Ovary (tissue), 7 donors: ENCODE measurements at regions not wholly inside any gene's neighbourhood (a gene's known extent, or its start where the extent isn't known, plus 50 kb on each side); places are given as distances from the start of the nearest gene placed in this dataset.

ENCODE experiments used
- DNase-seq, 5 donors: peaks; one replicate each; pipeline ENCODE4 v3.0.0-alpha.2; 2019 to 2020
- H3K27ac ChIP-seq, 2 donors: fragments of 200-600 bp; one replicate each; pipeline versions ENCODE4 v1.5.1 to v1.8.0; 2019 to 2022
- H3K27me3 ChIP-seq: fragments of 200-600 bp; one replicate; pipeline ENCODE4 v1.8.0; 2022
- H3K36me3 ChIP-seq: fragments of 200-600 bp; sonication (generic); one replicate; pipeline ENCODE4 v1.5.1; 2019
- H3K4me1 ChIP-seq: one replicate; pipeline ENCODE4 v1.8.1; 2013; ENCODE audit warnings: mild to moderate bottlenecking, moderate library complexity; ENCODE audit not compliant: insufficient read depth
- H3K4me3 ChIP-seq: fragments of 200-600 bp; sonication (generic); one replicate; pipeline ENCODE4 v1.5.1; 2017
- H3K9me3 ChIP-seq, 2 donors: fragments of 200-600 bp in 1 of 2; sonication (generic) in 1 of 2; one replicate each; pipeline versions ENCODE4 v1.5.1 to v1.8.1; 2013 to 2019; ENCODE audit warnings: mild to moderate bottlenecking in 1 of 2, moderate library complexity in 1 of 2
- CTCF ChIP-seq, 3 donors: fragments of 450-650 bp in 2 of 3; fragments of 200-600 bp in 1 of 3; IDR thresholded peaks; one replicate each; pipeline versions ENCODE4 v1.5.1 to v1.8.0; 2016 to 2022; ENCODE audit warnings: antibody characterized with exemption in 3 of 3, mild to moderate bottlenecking in 1 of 3
- EP300 ChIP-seq: sonication (generic); formaldehyde crosslinking; IDR thresholded peaks from one replicate; pipeline ENCODE4 v1.6.1; 2017; ENCODE audit warnings: antibody characterized with exemption
- POLR2A ChIP-seq: fragments of 450-650 bp; IDR thresholded peaks from one replicate; pipeline ENCODE4 v1.6.1; 2017; ENCODE audit warnings: antibody characterized with exemption, mild to moderate bottlenecking, moderate library complexity
- WGBS, 3 donors: extraction: QIAGEN DNeasy Blood & Tissue Kit in 1 of 3; methylation state at CpG; one replicate each; pipeline versions ENCODE4 v1.1.5 to v1.1.7; 2013 to 2017; 5-methylcytosine and 5-hydroxymethylcytosine counted together
- intact Hi-C, 4 donors: fragments of 100-400 bp; cut with DNase I; formaldehyde crosslinking; loops; one replicate each; pipeline versions ENCODE4 v1.11.0 to v1.15.1; 2022 to 2023
- donor health status: DM: no; HTN: no; CAD: no; lungs with moderate emphysema.
- donor health status: DM: no; HTN: no; CAD: no.
- donor health status: Bipolar disorder and iron deficiency.
- donor health status: DM: no; HTN: no; CAD: no.
- donor health status: DM: yes; HTN: yes; CAD: no.

GRCh38 chr12:13777374-13777773 is 204.0 kb downstream of the GRIN2B start:
- no peaks in the 10 kb centered on the region for H3K9me3 ChIP-seq
- no peak for TF ChIP-seq CTCF (IDR thresholded peaks at IDR 0.05)
- no peak for TF ChIP-seq POLR2A
- TF ChIP-seq EP300, result no peak
- no peaks in the 10 kb centered on the region for H3K36me3 ChIP-seq
- no peak overlapping the region for H3K4me3 ChIP-seq
- H3K27ac ChIP-seq, result no peak overlapping the region
- 77 to 90% (median 90%) methylated on average over 2 of the region's 2 CpGs for WGBS, 3 donors
- H3K4me1 ChIP-seq, result no peaks in the 10 kb centered on the region
- no peaks in the 10 kb centered on the region for H3K27me3 ChIP-seq
- intact Hi-C loops, result no loop called here
- no peak for DNase-seq

GRCh38 chr12:13772264-13772663 is 209.1 kb downstream of the GRIN2B start:
- DNase-seq, result no peak
- no peaks in the 10 kb centered on the region for H3K27me3 ChIP-seq
- intact Hi-C loops, result no loop called here
- no peaks in the 10 kb centered on the region for H3K9me3 ChIP-seq
- 74 to 77% (median 75%) methylated on average over 3 of the region's 3 CpGs for WGBS, 3 donors
- no peaks in the 10 kb centered on the region for H3K4me1 ChIP-seq
- H3K27ac ChIP-seq, result no peak overlapping the region
- TF ChIP-seq CTCF (IDR thresholded peaks at IDR 0.05), result no peak
- no peak for TF ChIP-seq POLR2A
- no peak for TF ChIP-seq EP300
- no peaks in the 10 kb centered on the region for H3K36me3 ChIP-seq
- no peak overlapping the region for H3K4me3 ChIP-seq

GRCh38 chr12:13770576-13770975 is 210.8 kb downstream of the GRIN2B start:
- Histone ChIP-seq H3K36me3 (no peaks in the 10 kb centered on the region), H3K27ac (no peak overlapping the region), H3K4me1 (no peaks in the 10 kb centered on the region), H3K9me3 (no peaks in the 10 kb centered on the region), H3K27me3 (no peaks in the 10 kb centered on the region), H3K4me3 (no peak overlapping the region)
- DNase-seq, result no peak
- intact Hi-C loops, result no loop called here
- TF ChIP-seq POLR2A, result no peak
- TF ChIP-seq CTCF (IDR thresholded peaks at IDR 0.05), result no peak
- no peak for TF ChIP-seq EP300
- 52 to 80% (median 79%) methylated on average over 3 of the region's 3 CpGs for WGBS, 3 donors

- TF ChIP-seq POLR2A (no peak), EP300 (no peak), CTCF (IDR thresholded peaks at IDR 0.05) (no peak)
- no peak overlapping the region for H3K27ac ChIP-seq
- intact Hi-C loops, result no loop called here
- no peaks in the 10 kb centered on the region for H3K27me3 ChIP-seq
- H3K4me1 ChIP-seq, result no peaks in the 10 kb centered on the region
- DNase-seq, result no peak
- no peaks in the 10 kb centered on the region for H3K9me3 ChIP-seq
- H3K36me3 ChIP-seq, result no peaks in the 10 kb centered on the region
- H3K4me3 ChIP-seq, result no peak overlapping the region
Observed at GRCh38 chr12:13769966-13770365, 211.4 kb downstream of the GRIN2B start.

- 88 to 90% (median 89%) methylated on average over 4 of the region's 4 CpGs for WGBS, 3 donors
- H3K9me3 ChIP-seq, result no peaks in the 10 kb centered on the region
- no peaks in the 10 kb centered on the region for H3K36me3 ChIP-seq
- no peak overlapping the region for H3K4me3 ChIP-seq
- intact Hi-C loops, result no loop called here
- H3K27ac ChIP-seq, result no peak overlapping the region
- TF ChIP-seq EP300 (no peak), POLR2A (no peak), CTCF (IDR thresholded peaks at IDR 0.05) (no peak)
- DNase-seq, result no peak
- no peaks in the 10 kb centered on the region for H3K4me1 ChIP-seq
- no peaks in the 10 kb centered on the region for H3K27me3 ChIP-seq
Observed at GRCh38 chr12:13769273-13769672, 212.1 kb downstream of the GRIN2B start.
